ENCODE measurements at regions not wholly inside any gene's neighbourhood (a gene's known extent, or its start where the extent isn't known, plus 50 kb on each side); places are given as distances from the start of the nearest gene placed in this dataset.

DNA sequence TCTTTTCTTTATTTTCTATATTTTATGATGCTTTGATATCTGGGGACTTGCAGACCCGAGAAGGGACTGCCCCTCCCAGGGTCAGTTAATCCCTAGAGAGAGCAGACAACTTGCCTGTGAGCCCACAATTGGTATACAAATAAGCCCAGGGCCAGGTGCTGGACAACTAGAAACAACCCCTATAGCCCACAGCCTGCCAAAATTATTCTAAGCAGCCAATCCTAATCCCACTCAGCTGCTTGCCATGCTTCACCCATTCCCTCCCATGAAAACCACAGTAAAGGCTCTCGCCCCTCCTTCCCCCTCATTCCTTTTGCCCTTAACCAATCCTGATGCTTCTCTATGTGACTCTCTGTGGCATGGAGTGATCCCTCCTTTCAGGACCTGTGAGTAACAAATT is 380.7 kb downstream of the RBM43 start (continued):
- no peak for TF ChIP-seq PATZ1 (CRISPR knock-in tag; IDR thresholded peaks at IDR 0.05; ENCODE audit: borderline replicate concordance)
- no peak for TF ChIP-seq RARB (CRISPR knock-in tag; IDR thresholded peaks at IDR 0.05)
- no peak for TF ChIP-seq ZFP3 (CRISPR knock-in tag; IDR thresholded peaks at IDR 0.05)
- no peak for TF ChIP-seq ARNTL (CRISPR knock-in tag; IDR thresholded peaks at IDR 0.05; ENCODE audit: borderline replicate concordance, low read depth)

GRCh38 chr2:150878356-150878755 is 383.3 kb downstream of the RBM43 start:
- ATAC-seq = no peak
- no peak for TF ChIP-seq PATZ1 (CRISPR knock-in tag; IDR thresholded peaks at IDR 0.05; ENCODE audit: borderline replicate concordance)
- no peak for TF ChIP-seq TOX (CRISPR knock-in tag; IDR thresholded peaks at IDR 0.05; ENCODE audit: borderline replicate concordance)
- TF ChIP-seq GLIS3 (CRISPR knock-in tag; IDR thresholded peaks at IDR 0.05) = no peak
- no peak for TF ChIP-seq ZNF8 (CRISPR knock-in tag; IDR thresholded peaks at IDR 0.05)
- TF ChIP-seq POU6F1 (CRISPR knock-in tag; IDR thresholded peaks at IDR 0.05; ENCODE audit: borderline replicate concordance, low read depth) = no peak
- TF ChIP-seq ZNF565 (CRISPR knock-in tag; conservative IDR thresholded peaks at IDR 0.05; ENCODE audit: low read depth) = no peak
- TF ChIP-seq ISL1 (CRISPR knock-in tag; IDR thresholded peaks at IDR 0.05) = no peak
- TF ChIP-seq ZFP3 (CRISPR knock-in tag; IDR thresholded peaks at IDR 0.05) = no peak
- TF ChIP-seq BACH2 (CRISPR knock-in tag; IDR thresholded peaks at IDR 0.05; ENCODE audit: borderline replicate concordance) = no peak
- TF ChIP-seq SNAI2 (CRISPR knock-in tag; IDR thresholded peaks at IDR 0.05) = no peak
- no peak for TF ChIP-seq ZNF70 (CRISPR knock-in tag; IDR thresholded peaks at IDR 0.05)
- TF ChIP-seq ARNTL (CRISPR knock-in tag; IDR thresholded peaks at IDR 0.05; ENCODE audit: borderline replicate concordance, low read depth) = no peak
- TF ChIP-seq ZC3H10 (CRISPR knock-in tag; IDR thresholded peaks at IDR 0.05) = no peak
- no peak for TF ChIP-seq CSDC2 (CRISPR knock-in tag; IDR thresholded peaks at IDR 0.05)
- TF ChIP-seq CSRNP3 (CRISPR knock-in tag; IDR thresholded peaks at IDR 0.05) = no peak

GRCh38 chr2:150876251-150876950 is 385.3 kb downstream of the RBM43 start:
- TF ChIP-seq ZFP3 (CRISPR knock-in tag; IDR thresholded peaks at IDR 0.05) = no peak
- no peak for TF ChIP-seq TOX (CRISPR knock-in tag; IDR thresholded peaks at IDR 0.05; ENCODE audit: borderline replicate concordance)
- no peak for TF ChIP-seq PPARA (CRISPR knock-in tag; IDR thresholded peaks at IDR 0.05; ENCODE audit: borderline replicate concordance)
- TF ChIP-seq ARNTL (CRISPR knock-in tag; IDR thresholded peaks at IDR 0.05; ENCODE audit: borderline replicate concordance, low read depth) = no peak
- TF ChIP-seq ISL1 (CRISPR knock-in tag; IDR thresholded peaks at IDR 0.05) = no peak
- no peak for TF ChIP-seq PATZ1 (CRISPR knock-in tag; IDR thresholded peaks at IDR 0.05; ENCODE audit: borderline replicate concordance)
- no peak for TF ChIP-seq ZNF70 (CRISPR knock-in tag; IDR thresholded peaks at IDR 0.05)
- TF ChIP-seq CSDC2 (CRISPR knock-in tag; IDR thresholded peaks at IDR 0.05) = no peak
- TF ChIP-seq CREB5 (CRISPR knock-in tag; IDR thresholded peaks at IDR 0.05; ENCODE audit: low read depth) = no peak
- no peak for TF ChIP-seq ZNF8 (CRISPR knock-in tag; IDR thresholded peaks at IDR 0.05)
- no peak for ATAC-seq
